NCI-H146 treated with DMSO at 0.1 percent for 48 hours (cell line): ENCODE measurements at regions not wholly inside any gene's neighbourhood (a gene's known extent, or its start where the extent isn't known, plus 50 kb on each side); places are given as distances from the start of the nearest gene placed in this dataset.

ENCODE experiments used
- DNase-seq: peaks from one replicate; lab custom pipeline; 2025; ENCODE audit not compliant: unreplicated experiment; lab: John Stamatoyannopoulos, UW

DNA sequence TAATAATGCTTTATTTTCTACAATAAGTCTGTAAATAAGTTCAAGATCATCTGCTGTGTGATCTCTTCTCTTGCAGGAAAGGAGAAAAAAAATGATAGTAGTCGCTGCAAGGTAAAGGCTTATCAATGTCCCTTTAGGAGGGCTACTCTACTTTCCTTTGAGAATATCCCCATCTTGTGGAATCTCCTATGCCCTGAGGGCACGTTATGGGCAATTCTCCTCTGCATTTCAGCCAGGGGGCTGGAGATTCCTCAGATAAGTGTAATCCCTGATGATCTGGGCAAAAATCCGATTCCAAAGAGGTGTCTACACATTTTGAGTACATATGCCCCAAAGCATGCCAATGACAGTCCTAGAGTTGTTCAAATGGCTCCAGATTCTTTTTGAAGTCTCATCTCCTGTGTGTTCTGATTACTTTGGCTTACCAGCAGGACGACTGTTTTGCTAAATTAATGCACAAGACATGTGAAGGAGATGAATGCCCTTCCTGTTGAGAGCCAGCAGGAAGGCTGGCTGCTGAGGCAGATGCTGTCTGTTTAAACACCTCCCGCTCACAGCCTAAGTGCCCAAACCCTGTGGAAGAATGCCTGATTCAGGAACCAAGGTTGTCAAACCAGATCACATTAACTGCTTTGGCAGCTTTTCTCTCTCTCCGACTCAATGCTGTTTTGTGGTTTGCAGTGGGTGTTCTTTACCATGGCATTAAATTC lies 171.2 kb upstream of the COL1A2 start:
- DNase-seq = peak; percentile 51

- DNase-seq = no peak
These were observed 166.5 kb upstream of the COL1A2 start for GRCh38 chr7:94228223-94228622.

GRCh38 chr7:94228678-94229077 lies 166.0 kb upstream of the COL1A2 start:
- DNase-seq = no peak

GRCh38 chr7:94231305-94231704 lies 163.4 kb upstream of the COL1A2 start:
- no peak for DNase-seq

GRCh38 chr7:94236960-94237359 lies 157.7 kb upstream of the COL1A2 start:
- no peak for DNase-seq

DNA sequence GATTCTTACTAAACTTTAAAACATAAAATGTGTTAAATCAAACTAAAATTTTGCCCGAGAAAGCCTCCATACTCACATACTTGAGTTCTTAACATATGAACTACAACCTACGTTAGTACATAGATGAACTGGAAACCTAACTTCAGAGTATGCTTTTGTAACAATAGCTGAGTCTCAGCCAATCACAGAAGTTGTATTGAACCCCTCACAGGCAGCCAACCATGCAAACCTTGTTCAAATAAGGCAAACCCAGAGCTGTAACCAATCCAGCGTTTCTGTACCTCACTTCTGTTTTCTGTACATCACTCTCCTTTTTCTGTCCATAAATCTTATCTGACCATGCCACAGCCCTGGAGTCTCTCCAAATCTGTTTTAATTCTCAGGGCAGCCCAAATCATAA lies 157.3 kb upstream of the COL1A2 start:
- no peak for DNase-seq

DNA sequence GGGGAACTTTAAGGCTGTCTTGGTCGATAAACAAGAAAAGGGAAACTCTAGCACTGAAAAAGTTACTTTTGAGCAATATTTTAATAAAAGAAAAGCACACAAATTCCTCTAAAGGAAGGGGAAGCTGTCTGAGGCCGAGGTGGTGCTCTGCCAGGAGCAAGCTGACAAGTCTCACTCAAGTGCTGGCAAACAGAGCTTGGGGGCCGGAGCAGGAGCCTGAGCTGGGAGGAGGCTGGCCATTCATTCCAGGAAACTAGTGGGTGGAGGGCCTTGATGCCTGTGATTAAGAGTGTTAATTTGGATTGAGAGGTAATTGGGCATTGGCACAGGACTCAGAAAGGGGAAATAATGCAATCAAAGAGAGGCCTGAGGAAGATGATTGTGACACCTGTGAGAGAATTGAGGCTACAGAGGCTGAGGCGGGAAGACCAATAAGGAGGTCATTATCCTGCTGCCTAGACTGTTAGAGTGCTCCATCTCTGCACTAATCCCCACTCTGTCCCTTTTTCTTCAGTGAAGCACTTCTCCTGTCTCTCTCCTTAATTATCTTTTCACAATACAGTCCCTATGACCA lies 154.9 kb upstream of the COL1A2 start:
- no peak for DNase-seq

DNA sequence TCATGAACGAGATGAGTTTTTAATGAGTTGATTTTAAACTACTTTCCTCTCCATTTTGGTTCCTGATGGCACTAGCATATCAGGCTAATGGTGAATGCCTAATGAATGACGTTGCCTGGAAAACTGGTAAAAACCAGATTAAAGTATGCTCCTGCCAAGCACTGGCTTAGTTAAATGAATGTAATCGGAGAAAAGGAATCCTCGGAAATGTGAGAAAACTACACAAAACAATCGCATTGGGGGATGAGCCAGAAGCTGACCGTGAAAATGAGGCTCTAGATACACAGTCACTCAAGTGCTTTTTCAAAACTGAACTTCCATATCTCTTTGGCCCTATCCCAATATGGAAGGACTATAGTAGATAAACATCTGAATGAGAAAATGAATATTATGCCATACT lies 153.8 kb upstream of the COL1A2 start:
- DNase-seq = no peak

GRCh38 chr7:94241402-94241925 lies 153.2 kb upstream of the COL1A2 start:
- no peak for DNase-seq

GRCh38 chr7:94243066-94243711 lies 151.5 kb upstream of the COL1A2 start:
- no peak for DNase-seq

DNA sequence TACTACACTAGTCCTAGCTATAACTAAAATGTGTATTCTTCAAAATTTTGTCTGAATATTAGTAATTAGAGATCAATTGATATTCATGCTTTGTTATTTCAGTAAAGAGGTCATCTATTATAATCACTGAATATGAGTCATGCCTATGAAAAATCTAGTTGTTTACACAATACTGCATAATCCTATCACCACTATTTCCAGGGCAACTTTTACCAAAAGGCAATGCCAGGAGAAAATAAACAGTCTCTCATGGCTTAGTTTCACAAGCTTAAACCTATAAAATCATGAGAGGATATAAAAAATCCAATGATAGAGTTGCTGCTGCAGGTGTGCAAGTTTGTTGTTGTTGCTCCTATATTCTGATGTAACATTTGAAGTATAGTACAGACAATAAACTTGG lies 149.9 kb upstream of the COL1A2 start:
- no peak for DNase-seq

DNA sequence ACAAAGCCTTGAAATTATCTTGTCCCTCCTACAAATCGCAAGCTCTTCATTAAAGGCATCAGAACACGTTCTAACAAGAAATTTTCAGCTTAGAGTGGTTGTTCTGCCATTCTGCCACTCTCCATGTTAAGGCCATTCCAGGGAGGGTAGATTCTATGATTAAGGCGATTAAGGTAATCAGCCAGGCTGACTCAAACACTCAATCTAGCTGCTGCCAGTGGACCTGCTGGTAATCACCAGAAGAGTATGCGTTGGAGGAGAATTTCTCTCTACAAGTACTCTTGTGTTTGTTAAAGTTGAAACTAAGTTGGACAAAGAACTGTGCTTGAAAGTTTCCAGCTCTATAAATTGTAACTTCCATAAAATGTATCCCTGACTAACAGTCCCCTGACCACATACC lies 149.2 kb upstream of the COL1A2 start:
- DNase-seq = no peak

DNA sequence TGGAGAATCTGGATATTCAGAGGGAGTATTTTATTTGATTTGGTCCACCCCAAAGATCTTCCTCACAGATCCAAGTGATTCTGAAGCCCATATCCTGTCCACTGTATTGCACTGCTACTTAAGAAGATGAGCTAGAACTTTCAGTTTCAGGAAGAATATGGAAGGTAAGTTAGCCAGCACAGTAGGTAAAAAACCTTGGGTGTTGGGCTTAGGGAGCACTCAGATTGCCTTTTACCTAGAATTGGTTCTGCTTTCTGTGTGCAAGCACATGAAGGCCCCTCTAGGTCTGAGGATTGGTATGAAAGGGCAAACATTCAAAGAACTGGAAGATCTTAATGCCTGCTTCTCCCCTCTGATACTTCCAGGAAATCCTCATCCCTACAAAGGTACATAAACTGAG lies 146.7 kb upstream of the COL1A2 start:
- DNase-seq = no peak

DNA sequence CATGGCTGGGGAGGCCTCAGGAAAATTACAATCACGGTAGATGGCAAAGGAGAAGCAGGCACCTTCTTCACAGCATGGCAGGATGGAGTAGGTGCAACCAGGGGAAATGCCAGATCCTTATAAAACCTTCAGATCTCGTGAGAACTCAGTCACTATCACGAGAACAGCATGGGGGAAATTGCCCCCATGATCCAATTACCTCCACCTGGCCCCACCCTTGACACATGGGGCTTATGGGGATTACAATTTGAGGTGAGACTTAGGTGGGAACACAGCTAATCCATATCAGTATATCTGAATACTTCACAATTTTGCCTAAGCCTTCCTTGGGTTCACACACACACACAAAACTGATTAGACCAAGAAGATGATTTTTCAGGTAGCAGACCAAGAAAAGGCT lies 145.1 kb upstream of the COL1A2 start:
- DNase-seq = no peak

DNA sequence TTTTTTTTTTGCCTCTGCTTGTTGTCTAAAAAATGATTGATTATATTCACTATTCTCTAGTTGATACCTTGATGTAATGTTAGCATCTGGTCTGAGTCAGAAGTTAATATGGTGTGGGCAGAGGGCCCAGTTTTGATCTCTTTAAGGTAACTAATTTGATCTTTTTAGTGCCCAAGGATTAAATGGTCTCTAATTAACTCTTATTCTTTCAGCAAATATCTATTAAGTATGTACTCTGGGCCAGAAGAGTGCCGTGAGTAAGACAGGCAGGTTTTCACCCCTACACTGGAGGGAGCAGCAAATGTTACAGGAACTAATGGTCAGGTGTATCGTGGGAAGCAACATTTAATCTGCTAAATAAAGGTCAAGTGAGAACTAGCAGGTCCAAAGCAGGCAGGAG lies 144.6 kb upstream of the COL1A2 start:
- no peak for DNase-seq

DNA sequence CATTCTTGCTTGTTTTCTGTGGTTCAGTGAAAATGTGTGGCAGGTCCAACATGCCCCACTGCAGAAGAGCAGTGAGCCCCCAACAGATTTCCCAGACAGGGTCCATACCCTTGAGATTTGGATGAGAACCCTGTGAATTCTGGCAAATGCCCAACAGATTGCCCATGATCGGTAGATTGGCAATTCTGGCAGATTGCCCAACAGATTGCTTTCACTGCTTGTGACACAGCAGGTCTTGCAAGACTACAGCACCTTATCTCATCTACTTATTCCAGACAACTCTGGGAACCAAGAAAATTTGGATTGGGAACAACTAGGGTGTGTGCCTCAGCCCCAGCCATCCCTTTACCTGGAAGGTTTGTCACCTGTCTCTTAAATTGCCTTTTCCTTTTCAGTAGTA lies 143.7 kb upstream of the COL1A2 start:
- DNase-seq = no peak

GRCh38 chr7:94252124-94252523 lies 142.6 kb upstream of the COL1A2 start:
- DNase-seq = no peak

DNA sequence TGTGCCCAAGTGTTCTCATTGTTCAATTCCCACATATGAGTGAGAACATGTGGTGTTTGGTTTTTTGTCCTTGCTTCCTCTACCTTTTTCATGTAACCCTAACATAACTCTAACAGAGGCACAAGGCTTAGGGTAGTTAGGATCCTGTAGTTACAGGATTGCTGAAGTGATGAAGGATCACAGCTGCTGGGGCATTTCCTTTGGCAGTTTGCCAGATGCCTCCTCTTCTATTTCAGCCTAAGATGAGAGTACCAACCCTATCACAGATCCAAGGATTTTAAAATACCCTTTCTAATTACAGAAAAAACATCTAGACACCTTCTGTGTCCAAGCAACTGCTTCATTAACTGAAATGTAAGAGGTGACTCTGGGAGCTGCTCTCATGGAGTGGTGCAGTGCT lies 141.7 kb upstream of the COL1A2 start:
- no peak for DNase-seq

- no peak for DNase-seq
These were observed 141.0 kb upstream of the COL1A2 start for GRCh38 chr7:94253686-94254085.

- no peak for DNase-seq
These were observed 136.0 kb upstream of the COL1A2 start for GRCh38 chr7:94258418-94259300.

DNA sequence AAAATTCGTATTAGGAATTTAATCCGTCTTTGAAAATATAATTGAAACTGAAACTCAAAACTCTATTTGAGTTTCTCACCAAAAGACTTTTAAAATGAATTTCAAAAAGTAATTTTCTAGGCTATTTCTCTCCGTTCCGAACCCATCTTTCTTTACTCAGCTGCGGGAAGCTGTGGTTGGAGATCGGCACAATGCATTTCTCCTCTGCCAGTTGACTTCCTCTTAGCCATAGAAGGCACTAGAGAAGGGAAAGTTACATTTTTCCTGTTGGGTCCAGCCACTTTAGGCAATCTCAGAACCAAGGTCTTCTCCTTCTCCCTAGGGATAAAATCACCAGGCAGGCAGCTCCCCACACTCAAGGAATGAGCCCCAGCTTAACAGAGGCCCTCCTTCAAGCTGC lies 133.6 kb upstream of the COL1A2 start:
- DNase-seq = no peak
